GM21367 (cell line): ENCODE measurements at regions not wholly inside any gene's neighbourhood (a gene's known extent, or its start where the extent isn't known, plus 50 kb on each side); places are given as distances from the start of the nearest gene placed in this dataset.
"Not testable (repeated sequence)": the region's sequence is repeated elsewhere in the genome, so short reads cannot be mapped to it uniquely, and the experiment has no call there.

Experiments
- ATAC-seq: cut with Tn5 transposase; IDR thresholded peaks from one replicate; pipeline ENCODE4 v1.9.1; 2021; ENCODE audit not compliant: unreplicated experiment

- peak; percentile 40 for ATAC-seq
These were observed 448.3 kb downstream of the PCNX1 start for GRCh38 chr14:71355324-71356201.

GRCh38 chr14:71358209-71358931, 451.1 kb downstream of the PCNX1 start:
- no peak for ATAC-seq

- not testable (repeated sequence) for ATAC-seq
These were observed 451.7 kb downstream of the PCNX1 start for GRCh38 chr14:71358932-71359421.

GRCh38 chr14:71359823-71360222, 452.6 kb downstream of the PCNX1 start:
- no peak for ATAC-seq

GRCh38 chr14:71361336-71361735, 454.1 kb downstream of the PCNX1 start:
- ATAC-seq: no peak

- ATAC-seq: no peak
These were observed 454.6 kb downstream of the PCNX1 start for GRCh38 chr14:71361874-71362273.

- no peak for ATAC-seq
These were observed 455.0 kb downstream of the PCNX1 start for GRCh38 chr14:71362282-71362681.

- no peak for ATAC-seq
These were observed 455.8 kb downstream of the PCNX1 start for GRCh38 chr14:71362920-71363584.

- no peak for ATAC-seq
These were observed 457.0 kb downstream of the PCNX1 start for GRCh38 chr14:71363946-71364925.

GRCh38 chr14:71365361-71365760, 458.1 kb downstream of the PCNX1 start:
- no peak for ATAC-seq

GRCh38 chr14:71366861-71367260, 459.6 kb downstream of the PCNX1 start:
- no peak for ATAC-seq

- ATAC-seq: no peak
These were observed 464.6 kb downstream of the PCNX1 start for GRCh38 chr14:71371711-71372396.

GRCh38 chr14:71372411-71372838, 465.2 kb downstream of the PCNX1 start:
- no peak for ATAC-seq

GRCh38 chr14:71373773-71374172, 466.5 kb downstream of the PCNX1 start:
- ATAC-seq: no peak

GRCh38 chr14:71374989-71375388, 467.7 kb downstream of the PCNX1 start:
- no peak for ATAC-seq

- no peak for ATAC-seq
These were observed 469.8 kb downstream of the PCNX1 start for GRCh38 chr14:71377099-71377498.

GRCh38 chr14:71380271-71380670, 473.0 kb downstream of the PCNX1 start:
- no peak for ATAC-seq

- no peak for ATAC-seq
These were observed 474.6 kb downstream of the PCNX1 start for GRCh38 chr14:71381814-71382213.

- ATAC-seq: no peak
These were observed 475.1 kb downstream of the PCNX1 start for GRCh38 chr14:71382315-71382714.

- ATAC-seq: no peak
These were observed 476.3 kb downstream of the PCNX1 start for GRCh38 chr14:71383510-71383909.
